ENCODE measurements at regions not wholly inside any gene's neighbourhood (a gene's known extent, or its start where the extent isn't known, plus 50 kb on each side); places are given as distances from the start of the nearest gene placed in this dataset.

GRCh38 chr7:17600340-17600752, 301.9 kb downstream of the AHR start:
- H3K36me3 ChIP-seq: no peaks in the 10 kb centered on the region
- no peak overlapping the region for H3K27ac ChIP-seq
- TF ChIP-seq CTCF (IDR thresholded peaks at IDR 0.05): no peak

GRCh38 chr7:17601921-17602320, 303.5 kb downstream of the AHR start:
- Histone ChIP-seq H3K4me3 (ENCODE audit: low read depth in 1 of 2, low read length in 1 of 2) (no peak overlapping the region), H3K9me3 (no peaks in the 10 kb centered on the region), H3K27ac (no peak overlapping the region), H3K27me3 (no peaks in the 10 kb centered on the region), H3K4me1 (ENCODE audit: control insufficient read depth in 1 of 2, insufficient read depth in 1 of 2, low read depth in 1 of 2, low read length in 1 of 2) (no peaks in the 10 kb centered on the region), H3K36me3 (no peaks in the 10 kb centered on the region)
- no peak for TF ChIP-seq CTCF (IDR thresholded peaks at IDR 0.05)

More at GRCh38 chr7:17600340-17600752, 301.9 kb downstream of the AHR start:
- no peak overlapping the region for H3K4me3 ChIP-seq (ENCODE audit: low read depth in 1 of 2, low read length in 1 of 2)
- H3K9me3 ChIP-seq: no peaks in the 10 kb centered on the region
- H3K4me1 ChIP-seq (ENCODE audit: control insufficient read depth in 1 of 2, insufficient read depth in 1 of 2, low read depth in 1 of 2, low read length in 1 of 2): no peaks in the 10 kb centered on the region
- H3K27me3 ChIP-seq: no peaks in the 10 kb centered on the region

GRCh38 chr7:17608114-17608833, 309.8 kb downstream of the AHR start:
- Histone ChIP-seq H3K4me1 (ENCODE audit: control insufficient read depth in 1 of 2, insufficient read depth in 1 of 2, low read depth in 1 of 2, low read length in 1 of 2) (no peaks in the 10 kb centered on the region), H3K4me3 (ENCODE audit: low read depth in 1 of 2, low read length in 1 of 2) (no peak overlapping the region), H3K9me3 (no peaks in the 10 kb centered on the region), H3K27me3 (no peaks in the 10 kb centered on the region), H3K36me3 (no peaks in the 10 kb centered on the region), H3K27ac (no peak overlapping the region)
- no peak for TF ChIP-seq CTCF (IDR thresholded peaks at IDR 0.05)

- TF ChIP-seq CTCF (IDR thresholded peaks at IDR 0.05): no peak
- H3K9me3 ChIP-seq: no peaks in the 10 kb centered on the region
- no peak overlapping the region for H3K4me3 ChIP-seq (ENCODE audit: low read depth in 1 of 2, low read length in 1 of 2)
- H3K4me1 ChIP-seq (ENCODE audit: control insufficient read depth in 1 of 2, insufficient read depth in 1 of 2, low read depth in 1 of 2, low read length in 1 of 2): no peaks in the 10 kb centered on the region
- no peaks in the 10 kb centered on the region for H3K27me3 ChIP-seq
- H3K36me3 ChIP-seq: no peaks in the 10 kb centered on the region
- no peak overlapping the region for H3K27ac ChIP-seq
Observed at GRCh38 chr7:17611611-17612010, 313.2 kb downstream of the AHR start.

GRCh38 chr7:17613338-17614041, 315.0 kb downstream of the AHR start:
- H3K27me3 ChIP-seq: no peaks in the 10 kb centered on the region
- TF ChIP-seq CTCF (IDR thresholded peaks at IDR 0.05): no peak

More at GRCh38 chr7:17613338-17614041, 315.0 kb downstream of the AHR start:
- H3K36me3 ChIP-seq: no peaks in the 10 kb centered on the region
- H3K9me3 ChIP-seq: no peaks in the 10 kb centered on the region
- H3K27ac ChIP-seq: no peak overlapping the region
- no peaks in the 10 kb centered on the region for H3K4me1 ChIP-seq (ENCODE audit: control insufficient read depth in 1 of 2, insufficient read depth in 1 of 2, low read depth in 1 of 2, low read length in 1 of 2)
- no peak overlapping the region for H3K4me3 ChIP-seq (ENCODE audit: low read depth in 1 of 2, low read length in 1 of 2)
